ENCODE measurements at regions not wholly inside any gene's neighbourhood (a gene's known extent, or its start where the extent isn't known, plus 50 kb on each side); places are given as distances from the start of the nearest gene placed in this dataset.

DNA sequence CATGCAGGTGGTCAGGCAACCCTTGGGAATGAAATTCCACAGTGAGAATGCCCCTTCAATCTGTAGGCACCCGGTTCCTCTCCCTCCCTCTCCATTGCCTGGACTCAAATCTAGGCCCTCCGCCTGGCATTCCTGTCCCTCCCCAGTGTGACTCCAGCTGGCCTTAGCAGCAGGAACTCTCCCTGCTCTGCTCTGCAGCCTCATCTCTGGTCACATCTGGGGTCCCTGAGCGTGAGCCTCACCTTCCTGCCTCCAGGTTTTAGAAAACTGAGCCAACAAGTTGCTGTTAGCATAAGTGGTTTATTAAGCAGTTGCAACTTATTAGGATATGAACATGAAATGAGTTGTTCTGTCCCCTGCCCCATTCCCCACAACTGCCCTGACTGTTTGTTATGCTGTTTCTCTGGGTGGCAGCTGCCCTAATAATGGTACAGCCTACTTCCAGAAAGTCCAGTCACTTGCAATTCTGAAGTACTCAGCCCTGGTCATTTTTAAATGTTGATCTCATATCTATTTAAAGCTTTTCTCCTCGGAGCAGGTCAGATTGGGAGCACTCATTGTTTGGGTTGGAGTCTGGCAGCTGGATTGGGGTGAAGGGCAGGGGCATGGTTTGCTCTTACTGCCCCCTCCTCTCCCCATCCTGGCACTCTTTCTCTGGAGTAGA, 63.0 kb upstream of the ANKRD34C start:
- no peaks in the 10 kb centered on the region for H3K27me3 ChIP-seq (ENCODE audit: insufficient read depth, low read depth, low read length)
- no peak overlapping the region for H3K4me3 ChIP-seq (ENCODE audit: low read length)
- no peaks in the 10 kb centered on the region for H3F3A ChIP-seq (ENCODE audit: insufficient read depth, low read length, poor library complexity, severe bottlenecking)
- no peak overlapping the region for H2AFZ ChIP-seq (ENCODE audit: low read depth, low read length)
- H3K9ac ChIP-seq (ENCODE audit: low read length), result no peak overlapping the region
- no peaks in the 10 kb centered on the region for H3K79me2 ChIP-seq (replicated peaks; ENCODE audit: insufficient read depth, low read length)
- no peak overlapping the region for H3K27ac ChIP-seq (ENCODE audit: low read length)
- TF ChIP-seq, protein P1, sequence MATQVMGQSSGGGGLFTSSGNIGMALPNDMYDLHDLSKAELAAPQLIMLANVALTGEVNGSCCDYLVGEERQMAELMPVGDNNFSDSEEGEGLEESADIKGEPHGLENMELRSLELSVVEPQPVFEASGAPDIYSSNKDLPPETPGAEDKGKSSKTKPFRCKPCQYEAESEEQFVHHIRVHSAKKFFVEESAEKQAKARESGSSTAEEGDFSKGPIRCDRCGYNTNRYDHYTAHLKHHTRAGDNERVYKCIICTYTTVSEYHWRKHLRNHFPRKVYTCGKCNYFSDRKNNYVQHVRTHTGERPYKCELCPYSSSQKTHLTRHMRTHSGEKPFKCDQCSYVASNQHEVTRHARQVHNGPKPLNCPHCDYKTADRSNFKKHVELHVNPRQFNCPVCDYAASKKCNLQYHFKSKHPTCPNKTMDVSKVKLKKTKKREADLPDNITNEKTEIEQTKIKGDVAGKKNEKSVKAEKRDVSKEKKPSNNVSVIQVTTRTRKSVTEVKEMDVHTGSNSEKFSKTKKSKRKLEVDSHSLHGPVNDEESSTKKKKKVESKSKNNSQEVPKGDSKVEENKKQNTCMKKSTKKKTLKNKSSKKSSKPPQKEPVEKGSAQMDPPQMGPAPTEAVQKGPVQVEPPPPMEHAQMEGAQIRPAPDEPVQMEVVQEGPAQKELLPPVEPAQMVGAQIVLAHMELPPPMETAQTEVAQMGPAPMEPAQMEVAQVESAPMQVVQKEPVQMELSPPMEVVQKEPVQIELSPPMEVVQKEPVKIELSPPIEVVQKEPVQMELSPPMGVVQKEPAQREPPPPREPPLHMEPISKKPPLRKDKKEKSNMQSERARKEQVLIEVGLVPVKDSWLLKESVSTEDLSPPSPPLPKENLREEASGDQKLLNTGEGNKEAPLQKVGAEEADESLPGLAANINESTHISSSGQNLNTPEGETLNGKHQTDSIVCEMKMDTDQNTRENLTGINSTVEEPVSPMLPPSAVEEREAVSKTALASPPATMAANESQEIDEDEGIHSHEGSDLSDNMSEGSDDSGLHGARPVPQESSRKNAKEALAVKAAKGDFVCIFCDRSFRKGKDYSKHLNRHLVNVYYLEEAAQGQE (IDR thresholded peaks at IDR 0.05; ENCODE audit: borderline replicate concordance), result no peak
- TF ChIP-seq TAF1 (IDR thresholded peaks at IDR 0.05; ENCODE audit: low read depth), result no peak
- TF ChIP-seq EZH2 (IDR thresholded peaks at IDR 0.05; ENCODE audit: borderline replicate concordance, insufficient read depth, low read length, poor library complexity, severe bottlenecking), result no peak
- TF ChIP-seq POLR2AphosphoS5 (IDR thresholded peaks at IDR 0.05), result no peak
- no peak for TF ChIP-seq CTCF (IDR thresholded peaks at IDR 0.05; ENCODE audit: poor library complexity, severe bottlenecking)
- TF ChIP-seq MXI1 (conservative IDR thresholded peaks at IDR 0.05; ENCODE audit: poor library complexity, severe bottlenecking), result no peak
- TF ChIP-seq SMC3 (conservative IDR thresholded peaks at IDR 0.05; ENCODE audit: poor library complexity), result no peak
- TF ChIP-seq EP300 (conservative IDR thresholded peaks at IDR 0.05; ENCODE audit: poor library complexity, severe bottlenecking), result no peak
- no peaks in the 10 kb centered on the region for H4K20me1 ChIP-seq (ENCODE audit: insufficient read depth)
- no peaks in the 10 kb centered on the region for H3K9me2 ChIP-seq (ENCODE audit: insufficient read depth, low read length)
- peaks cover 4% of the 10 kb centered on the region for H3K9me3 ChIP-seq (ENCODE audit: low read length)
- H3K4me2 ChIP-seq (ENCODE audit: low read length), result no peak overlapping the region
- H3K36me3 ChIP-seq (ENCODE audit: insufficient read depth, low read length), result no peaks in the 10 kb centered on the region

DNA sequence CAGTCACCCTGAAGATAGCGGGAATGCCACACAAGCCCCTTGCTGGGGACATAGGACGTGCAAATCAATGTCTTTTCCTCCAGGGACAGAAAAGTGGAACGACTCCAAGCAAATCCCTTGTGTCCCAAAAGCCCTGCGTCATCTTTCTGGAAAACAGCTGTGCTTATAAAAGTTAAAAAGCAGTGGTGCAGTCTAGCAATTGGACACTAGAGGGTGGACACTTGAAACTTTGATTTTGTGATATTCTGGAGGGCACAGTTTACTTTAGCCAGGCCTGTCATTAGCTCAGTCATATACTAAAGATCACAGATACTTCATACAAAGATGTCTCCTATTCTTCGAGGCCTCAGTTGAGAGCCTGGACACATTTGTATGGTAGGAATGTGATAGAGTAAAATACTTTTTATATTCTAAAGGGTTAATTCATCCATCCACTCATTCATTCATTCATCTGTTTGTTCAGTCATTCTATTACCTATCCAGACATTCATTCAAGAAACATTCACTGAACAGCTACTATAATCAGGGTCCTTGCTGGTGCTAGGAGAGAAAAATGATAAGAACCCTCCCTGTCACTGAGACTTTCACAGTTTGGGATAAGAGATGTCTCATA, 63.8 kb upstream of the ANKRD34C start:
- Histone ChIP-seq H2AFZ (ENCODE audit: low read depth, low read length) (no peak overlapping the region), H3K79me2 (replicated peaks; ENCODE audit: insufficient read depth, low read length) (no peaks in the 10 kb centered on the region), H3F3A (ENCODE audit: insufficient read depth, low read length, poor library complexity, severe bottlenecking) (no peaks in the 10 kb centered on the region), H3K4me2 (ENCODE audit: low read length) (no peak overlapping the region), H3K9ac (ENCODE audit: low read length) (no peak overlapping the region), H3K27me3 (ENCODE audit: insufficient read depth, low read depth, low read length) (no peaks in the 10 kb centered on the region), H3K27ac (ENCODE audit: low read length) (no peak overlapping the region), H3K4me3 (ENCODE audit: low read length) (no peak overlapping the region), H3K36me3 (ENCODE audit: insufficient read depth, low read length) (no peaks in the 10 kb centered on the region), H3K9me2 (ENCODE audit: insufficient read depth, low read length) (no peaks in the 10 kb centered on the region), H4K20me1 (ENCODE audit: insufficient read depth) (no peaks in the 10 kb centered on the region), H3K9me3 (ENCODE audit: low read length) (peaks cover 4% of the 10 kb centered on the region)
- TF ChIP-seq POLR2AphosphoS5 (IDR thresholded peaks at IDR 0.05) (no peak), SMC3 (conservative IDR thresholded peaks at IDR 0.05; ENCODE audit: poor library complexity) (no peak), EP300 (conservative IDR thresholded peaks at IDR 0.05; ENCODE audit: poor library complexity, severe bottlenecking) (no peak), CTCF (IDR thresholded peaks at IDR 0.05; ENCODE audit: poor library complexity, severe bottlenecking) (no peak), TAF1 (IDR thresholded peaks at IDR 0.05; ENCODE audit: low read depth) (no peak), EZH2 (IDR thresholded peaks at IDR 0.05; ENCODE audit: borderline replicate concordance, insufficient read depth, low read length, poor library complexity, severe bottlenecking) (no peak), MXI1 (conservative IDR thresholded peaks at IDR 0.05; ENCODE audit: poor library complexity, severe bottlenecking) (no peak), RAD21 (conservative IDR thresholded peaks at IDR 0.05) (no peak)
- TF ChIP-seq, protein P1 (IDR thresholded peaks at IDR 0.05; ENCODE audit: borderline replicate concordance), result no peak

All from neural cell (in vitro differentiated cells).